ENCODE measurements at regions not wholly inside any gene's neighbourhood (a gene's known extent, or its start where the extent isn't known, plus 50 kb on each side); places are given as distances from the start of the nearest gene placed in this dataset.
"Not testable (repeated sequence)": the region's sequence is repeated elsewhere in the genome, so short reads cannot be mapped to it uniquely, and the experiment has no call there.

DNA sequence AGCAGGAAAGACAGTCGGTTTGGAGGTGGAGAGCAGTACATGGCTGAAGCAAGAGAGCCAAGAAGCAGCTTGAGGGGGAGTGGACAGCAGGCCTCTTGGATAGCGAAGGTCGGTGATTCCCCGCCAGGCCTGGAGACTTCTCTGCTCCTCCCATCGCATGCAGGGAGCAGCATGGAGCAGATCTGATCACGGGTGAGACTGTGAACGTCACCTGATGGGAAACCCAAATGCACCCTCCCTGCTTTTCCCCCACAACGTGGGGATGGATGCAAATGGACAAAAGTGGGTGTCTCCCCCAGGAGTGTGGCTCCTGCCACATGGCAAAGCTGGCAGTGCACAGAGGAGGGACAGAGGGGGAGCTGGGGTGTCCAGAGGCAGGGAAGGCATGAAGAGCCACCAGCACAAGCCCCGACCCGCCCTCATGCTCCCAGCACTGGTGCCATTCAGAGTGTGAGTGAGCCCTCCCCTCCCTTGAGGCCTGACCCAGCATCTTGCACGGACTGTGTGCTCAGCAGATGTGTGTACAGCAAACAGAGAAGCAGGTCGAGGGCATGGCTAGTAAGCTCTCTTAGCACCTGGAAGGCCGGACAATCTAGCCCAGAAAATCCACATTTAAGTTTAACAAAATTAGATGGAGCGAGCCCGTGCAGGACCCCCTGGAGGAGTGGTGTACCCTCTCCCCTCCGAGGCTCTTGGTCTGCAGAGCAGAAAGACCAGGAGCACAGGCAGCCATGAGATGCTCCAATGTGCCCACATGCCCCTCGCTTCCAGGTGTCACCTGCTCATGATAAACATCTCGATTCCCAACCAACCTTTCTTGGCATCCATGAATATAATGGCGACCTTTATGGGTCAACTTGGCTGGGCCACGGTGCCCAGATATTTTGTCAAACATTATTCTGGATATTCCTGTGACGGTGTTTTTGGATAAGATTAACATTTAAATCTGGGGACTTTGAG, 661.7 kb downstream of the TBC1D22A start:
- DNase-seq (ENCODE audit: low read depth): no peak

DNA sequence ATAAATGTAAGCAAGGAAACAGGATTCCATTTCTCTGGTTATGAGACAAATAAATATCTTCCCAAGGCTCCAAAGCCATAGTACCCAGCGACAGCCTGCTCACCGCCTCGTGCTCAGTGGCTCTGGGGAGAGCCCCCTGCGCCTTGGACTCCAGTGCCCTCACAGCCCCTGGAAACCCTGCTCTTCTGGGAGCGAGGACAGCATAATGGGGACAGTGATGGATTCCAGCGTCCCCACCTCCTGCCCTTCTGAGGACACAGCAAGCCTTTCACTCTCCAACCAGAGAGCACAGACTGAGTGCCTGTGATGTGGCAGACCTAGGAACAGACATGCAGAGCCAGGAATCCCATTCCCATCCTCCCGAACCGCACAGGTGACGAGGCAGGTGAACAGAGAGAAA, 660.8 kb downstream of the TBC1D22A start:
- DNase-seq (ENCODE audit: low read depth): no peak

DNA sequence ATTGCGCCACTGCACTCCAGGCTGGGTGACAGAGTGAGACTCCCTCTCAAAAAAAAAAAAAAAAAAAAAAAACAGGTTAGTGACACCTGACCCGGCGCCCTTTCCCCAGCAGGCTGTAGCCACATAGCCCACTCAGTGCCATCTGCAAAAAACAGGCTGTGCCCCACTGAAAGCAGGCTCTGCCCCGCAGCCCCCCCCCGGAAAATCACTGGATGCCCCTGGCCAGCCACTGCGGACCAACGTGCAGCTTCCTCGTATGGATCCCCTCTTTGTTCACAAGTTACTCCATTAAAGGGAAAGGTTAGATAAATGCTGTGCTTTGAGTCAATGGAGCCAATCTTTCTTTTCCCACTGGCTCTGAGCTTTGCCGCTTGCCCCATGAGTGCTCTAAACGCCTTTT, 660.3 kb downstream of the TBC1D22A start:
- no peak for DNase-seq (ENCODE audit: low read depth)

DNA sequence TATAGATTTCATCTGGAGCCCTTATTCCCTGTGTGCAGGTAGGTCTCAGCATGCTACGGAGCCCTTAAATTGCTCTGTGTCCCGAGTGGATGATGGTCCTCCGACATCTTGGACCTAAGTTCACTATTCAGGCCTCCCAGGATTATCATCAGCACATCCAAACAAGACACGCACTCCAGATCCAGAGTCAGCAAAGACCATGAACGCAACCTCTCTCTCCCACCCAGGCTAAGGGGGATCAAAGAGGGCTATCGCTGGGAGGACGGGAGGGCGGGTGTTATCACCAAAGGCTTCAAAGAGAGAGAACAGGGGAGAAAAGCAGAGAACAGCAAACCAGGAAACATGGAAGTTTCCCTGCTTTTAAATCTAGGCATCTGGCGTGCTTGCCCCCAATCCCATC, 659.4 kb downstream of the TBC1D22A start:
- DNase-seq (ENCODE audit: low read depth): no peak

DNA sequence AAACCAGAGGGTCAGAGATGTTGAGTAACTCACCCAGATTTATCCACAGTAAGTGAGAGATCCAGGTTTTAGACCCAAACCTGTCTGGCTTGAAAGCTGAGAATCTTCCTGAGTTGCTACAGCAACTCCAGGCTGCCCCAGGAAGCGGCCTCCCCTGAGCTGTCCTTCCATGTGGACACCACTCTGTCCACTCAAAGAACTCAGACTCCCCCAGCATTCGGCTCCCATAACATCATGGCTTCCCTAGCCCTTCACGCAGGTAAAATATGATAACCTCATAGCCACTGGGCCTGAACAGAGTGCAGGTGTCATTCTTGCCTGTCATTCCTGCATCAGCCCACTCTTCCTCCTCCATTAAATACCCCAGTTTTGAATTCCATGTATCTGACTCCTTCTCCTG, 657.8 kb downstream of the TBC1D22A start:
- no peak for DNase-seq (ENCODE audit: low read depth)

DNA sequence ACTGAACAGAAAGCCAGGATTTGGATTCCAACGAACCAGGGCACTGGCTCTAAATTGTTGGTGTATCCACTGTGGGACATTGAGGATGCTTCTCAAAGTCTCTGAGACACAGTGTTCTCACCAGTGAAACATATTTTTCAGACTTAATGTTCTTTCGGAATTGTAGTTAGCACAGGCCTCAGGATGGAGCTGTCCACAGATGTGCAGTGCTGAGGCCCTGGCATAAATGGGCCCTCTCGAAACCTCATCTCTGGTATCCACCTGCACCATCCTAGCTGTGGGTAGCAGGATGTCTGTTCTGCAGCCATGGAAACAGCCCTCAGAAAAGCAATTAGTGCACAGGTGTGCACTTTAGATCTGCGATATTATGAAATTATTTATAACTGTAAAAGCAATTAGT, 656.8 kb downstream of the TBC1D22A start:
- DNase-seq (ENCODE audit: low read depth): no peak

DNA sequence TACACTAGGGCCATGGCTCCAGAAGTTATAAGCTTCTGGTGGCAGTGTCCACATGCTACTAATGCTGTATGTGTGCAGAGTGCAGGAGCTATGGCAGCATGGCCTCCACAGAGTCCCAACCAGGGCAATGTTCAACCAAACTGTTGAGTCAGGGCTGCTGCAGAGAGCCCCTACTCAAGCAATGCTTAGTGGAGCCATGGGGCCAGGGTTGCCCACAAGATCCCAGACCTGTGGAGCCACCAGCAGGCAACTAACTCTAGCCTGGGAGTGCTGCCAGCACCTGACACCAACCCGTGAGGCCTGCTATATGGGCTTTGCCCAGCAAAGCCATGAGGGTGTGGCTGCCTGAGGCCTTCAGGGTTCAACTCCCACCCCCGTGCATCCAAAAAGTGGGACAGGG, 655.2 kb downstream of the TBC1D22A start:
- no peak for DNase-seq (ENCODE audit: low read depth)

DNA sequence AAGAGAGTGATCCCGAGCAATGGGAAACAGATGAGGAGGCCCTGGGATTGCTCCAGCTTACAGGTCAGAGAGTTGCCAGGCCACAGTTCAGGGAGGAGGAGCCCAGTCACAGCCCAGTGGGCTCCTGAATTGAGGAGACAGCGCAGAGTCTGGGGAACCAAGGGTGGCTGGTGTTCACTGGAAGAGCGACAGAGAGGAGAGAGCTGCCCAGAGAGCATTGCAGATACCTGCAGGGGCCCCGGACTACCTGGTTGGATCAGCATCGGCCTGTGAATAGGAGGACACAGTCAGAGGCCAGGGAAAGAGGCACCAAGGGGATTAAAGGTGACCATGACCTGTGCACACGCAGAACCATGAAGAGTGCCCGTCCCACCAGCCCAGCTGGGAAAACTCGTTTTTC, 648.6 kb downstream of the TBC1D22A start:
- no peak for DNase-seq (ENCODE audit: low read depth)

DNA sequence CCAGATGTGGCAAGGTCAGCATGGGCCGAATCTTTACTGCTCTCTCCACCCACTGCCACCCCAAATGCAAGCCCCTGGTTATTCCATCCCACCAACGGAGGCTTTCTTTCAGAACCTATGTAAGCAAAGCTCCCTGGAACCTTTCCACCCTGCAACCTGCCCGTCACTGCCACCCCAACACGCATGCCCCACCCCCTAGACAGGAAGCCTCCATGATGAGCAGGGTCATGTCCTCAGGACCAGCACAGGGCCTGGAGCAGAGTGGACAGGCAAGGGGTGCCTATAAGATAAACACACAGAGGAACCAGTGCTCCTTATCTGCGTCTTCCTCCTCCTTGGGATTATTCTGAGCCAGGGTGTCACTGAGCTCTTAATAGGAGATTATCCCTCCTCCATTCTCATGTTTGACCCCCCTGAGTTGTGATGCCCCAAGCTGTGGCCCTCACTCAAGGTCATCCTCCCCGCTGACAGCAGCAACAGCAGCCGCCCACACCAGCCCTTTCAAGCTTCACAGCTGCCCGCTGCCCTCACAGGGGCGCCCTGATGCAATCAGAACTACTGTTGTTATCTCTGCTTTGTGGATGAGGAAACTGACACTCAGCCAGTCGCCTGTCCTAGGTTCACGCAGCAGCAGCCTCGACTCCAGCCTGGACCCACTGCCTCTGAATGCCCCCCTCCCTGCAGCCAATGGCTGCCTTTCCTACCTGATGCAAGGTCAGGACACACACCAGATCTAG, 647.3 kb downstream of the TBC1D22A start:
- DNase-seq (ENCODE audit: low read depth): no peak

DNA sequence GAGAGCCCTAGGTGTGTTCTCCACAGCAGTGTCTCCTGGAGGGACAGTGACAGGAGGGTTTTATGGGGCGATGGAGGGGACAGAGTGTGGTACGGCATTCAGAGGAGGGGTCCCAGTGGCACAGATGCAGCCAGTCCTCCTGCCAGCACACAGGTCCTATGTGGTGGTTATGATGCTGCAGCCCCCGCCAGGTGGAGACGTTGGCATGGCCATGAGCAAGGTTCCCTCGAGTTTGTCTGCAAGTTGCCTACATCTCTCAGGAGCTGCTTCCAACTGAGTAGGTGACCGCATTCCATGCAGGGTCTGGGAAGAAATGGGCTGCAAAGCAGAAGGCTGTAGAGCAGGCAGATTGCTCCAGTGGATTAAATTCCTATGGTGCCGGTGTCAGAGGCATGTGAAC, 646.0 kb downstream of the TBC1D22A start:
- DNase-seq (ENCODE audit: low read depth): no peak

DNA sequence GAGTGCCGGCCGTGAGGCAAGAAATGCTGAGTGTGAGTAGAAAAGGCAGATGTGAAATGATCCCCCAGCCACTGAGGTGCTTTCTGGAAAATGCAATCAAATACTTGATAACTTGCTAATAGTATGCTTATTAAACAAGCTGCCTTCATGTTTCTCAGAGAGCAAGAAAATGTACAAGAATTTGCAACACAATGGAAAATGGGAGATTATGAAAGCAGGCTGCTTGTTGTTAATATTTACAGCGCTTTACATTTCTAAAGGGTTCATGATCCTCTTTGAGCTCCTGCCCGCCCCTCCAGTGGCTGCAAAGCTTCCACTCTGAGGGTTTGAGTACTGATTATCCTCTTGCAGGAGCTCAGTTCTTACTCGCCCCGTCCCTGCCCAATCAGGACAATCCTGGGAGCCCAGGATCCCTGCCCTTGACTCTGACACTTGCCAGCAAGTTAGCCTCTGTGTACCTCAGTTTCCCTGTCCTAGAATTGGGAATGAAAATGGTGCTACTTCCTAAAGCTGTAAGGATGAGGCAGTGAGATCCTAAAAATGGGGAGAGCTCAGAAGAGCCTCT, 645.1 kb downstream of the TBC1D22A start:
- no peak for DNase-seq (ENCODE audit: low read depth)

DNA sequence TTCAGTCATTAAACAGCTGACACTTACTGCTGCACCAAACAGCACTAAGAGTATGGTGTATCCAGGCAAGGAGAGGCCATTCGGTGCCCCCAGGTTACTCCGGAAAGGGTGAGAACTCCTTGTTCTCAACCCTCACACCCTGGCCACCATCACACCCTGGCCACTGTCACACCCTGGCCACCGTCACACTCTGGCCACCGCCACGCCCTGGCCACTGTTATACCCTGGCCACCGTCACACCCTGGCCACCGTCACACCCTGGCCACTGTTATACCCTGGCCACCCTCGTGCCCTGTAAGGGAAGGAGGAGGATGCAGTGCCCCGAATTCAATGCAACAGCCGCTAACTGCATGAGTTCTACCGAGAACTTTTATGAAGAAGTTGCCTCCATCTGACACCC, 644.4 kb downstream of the TBC1D22A start:
- DNase-seq (ENCODE audit: low read depth): no peak

DNA sequence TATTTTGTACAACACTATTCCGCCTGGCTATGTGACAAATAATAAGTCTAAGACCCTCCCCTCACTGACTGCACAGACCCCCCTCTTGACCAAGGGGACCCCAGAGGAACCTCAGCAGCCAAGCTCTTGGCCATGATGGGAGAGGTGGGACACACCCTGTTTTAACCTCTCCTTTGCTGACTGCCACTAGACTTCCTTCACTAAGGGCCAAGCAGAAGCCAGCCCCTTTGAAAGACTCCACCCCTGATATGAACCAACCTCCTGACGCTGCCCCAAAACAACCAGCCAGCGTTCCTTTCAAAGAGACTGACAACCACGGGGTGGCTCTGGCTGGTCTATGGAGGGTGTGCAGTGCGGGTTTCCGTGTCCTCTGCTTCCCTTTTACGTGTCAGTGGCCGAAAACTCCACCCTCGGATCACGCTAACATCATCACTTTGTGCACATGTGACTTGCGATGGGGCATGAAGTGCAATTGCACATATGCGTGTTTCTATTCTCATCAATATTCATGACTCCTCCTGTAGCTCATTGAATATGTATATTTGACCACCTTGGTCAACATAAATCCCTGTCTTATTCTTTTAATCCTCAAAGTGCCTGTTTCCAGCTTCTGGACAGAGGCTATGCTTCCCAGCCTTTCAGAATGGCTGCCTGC, 643.9 kb downstream of the TBC1D22A start:
- no peak for DNase-seq (ENCODE audit: low read depth)

DNA sequence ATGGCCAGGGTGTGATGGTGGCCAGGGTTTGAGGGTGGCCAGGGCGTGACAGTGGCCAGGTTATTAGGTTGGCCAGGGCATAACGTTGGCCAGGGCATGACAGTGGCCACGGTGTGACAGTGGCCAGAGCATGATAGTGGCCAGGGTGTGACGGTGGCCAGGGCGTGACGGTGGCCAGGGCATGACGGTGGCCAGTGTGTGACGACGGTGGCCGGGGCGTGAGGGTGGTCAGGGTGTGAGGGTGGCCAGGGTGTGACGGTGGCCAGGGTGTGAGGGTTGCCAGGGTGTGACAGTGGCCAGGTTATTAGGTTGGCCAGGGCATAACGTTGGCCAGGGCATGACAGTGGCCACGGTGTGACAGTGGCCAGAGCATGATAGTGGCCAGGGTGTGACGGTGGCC, 642.8 kb downstream of the TBC1D22A start:
- not testable (repeated sequence) for DNase-seq (ENCODE audit: low read depth)

DNA sequence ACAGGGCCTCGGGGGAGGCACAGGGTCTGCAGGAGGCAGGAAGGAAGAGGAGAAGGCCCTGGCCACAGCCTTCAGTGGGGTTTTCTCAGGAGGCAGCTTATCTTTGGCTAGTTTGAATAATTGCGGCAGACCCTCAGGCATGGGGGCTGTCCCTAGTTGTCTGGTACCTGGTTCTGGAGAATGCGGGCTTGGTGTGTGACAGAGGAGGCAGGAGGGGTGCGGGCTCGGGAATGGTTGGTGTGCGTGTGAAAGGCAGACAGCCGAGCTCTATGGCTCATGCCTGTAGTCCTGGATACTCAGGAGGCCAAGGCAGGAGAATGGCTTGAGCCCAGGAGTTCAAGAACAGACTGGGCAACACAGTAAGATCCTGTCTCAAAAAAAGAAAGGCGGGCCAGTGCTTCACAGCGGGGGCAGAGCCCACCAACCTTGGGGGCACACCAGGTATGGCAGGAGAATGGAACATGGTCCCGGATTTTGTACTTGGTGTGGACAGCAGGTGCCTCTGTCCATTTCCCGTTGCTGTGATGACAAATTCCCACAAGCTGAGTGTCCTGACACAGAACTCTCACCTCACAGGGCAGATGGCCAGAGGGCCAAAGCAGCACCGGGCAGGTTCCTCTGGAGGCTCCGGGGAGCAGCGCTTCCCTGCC, 640.6 kb downstream of the TBC1D22A start:
- no peak for DNase-seq (ENCODE audit: low read depth)

DNA sequence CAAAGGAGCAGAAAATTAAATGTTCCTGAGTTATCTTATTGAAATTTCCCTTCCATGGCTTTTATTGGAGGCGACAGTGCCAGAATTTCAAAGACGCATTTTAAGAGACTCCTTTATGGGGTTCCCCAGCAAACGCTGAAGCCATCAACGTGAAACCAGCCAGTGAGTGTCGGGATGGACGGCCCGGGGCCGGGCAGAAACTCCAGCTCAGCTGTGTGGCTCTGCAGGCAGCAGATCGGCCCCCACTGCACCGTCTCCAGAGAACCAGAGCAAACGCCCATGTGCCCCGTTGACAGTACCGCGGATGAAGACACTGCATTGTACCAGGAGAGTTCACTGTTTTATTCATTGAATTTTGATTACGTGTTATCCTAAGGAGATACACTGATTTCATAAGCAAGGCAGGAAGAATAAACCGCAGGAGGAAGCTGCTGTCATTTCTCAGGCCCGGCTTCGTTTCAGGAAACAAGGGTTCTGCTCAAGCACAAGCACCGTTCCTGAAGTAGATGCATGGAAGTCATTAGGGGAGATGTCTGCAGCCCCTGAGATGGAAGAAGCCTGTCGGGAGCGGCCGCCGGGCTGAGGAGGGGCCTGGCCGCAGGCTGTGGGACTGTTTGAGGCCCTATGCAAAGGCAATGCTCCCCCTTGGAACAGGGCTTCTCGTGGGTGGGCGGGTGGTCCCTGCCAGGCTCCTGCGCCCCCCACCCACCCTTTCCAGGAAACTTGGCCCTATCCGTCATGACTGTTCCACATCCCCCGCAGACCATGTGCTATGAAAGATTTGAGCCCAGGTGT, 639.7 kb downstream of the TBC1D22A start:
- no peak for DNase-seq (ENCODE audit: low read depth)

DNA sequence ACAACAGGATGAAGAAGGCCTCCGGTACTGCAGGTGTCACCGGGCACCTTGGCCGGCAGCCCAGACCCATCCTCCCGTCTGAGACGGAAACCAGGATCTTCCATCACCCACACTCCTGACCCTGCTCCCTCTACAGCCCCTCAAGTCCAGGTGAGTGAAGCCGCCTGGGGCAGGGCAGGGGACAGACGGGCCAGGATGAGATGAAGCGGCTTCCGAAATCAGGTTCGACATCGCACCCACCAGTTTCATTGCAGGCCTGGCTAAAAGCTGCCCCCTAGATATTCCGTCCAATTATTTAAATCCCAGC, 639.1 kb downstream of the TBC1D22A start:
- DNase-seq (ENCODE audit: low read depth): no peak

DNA sequence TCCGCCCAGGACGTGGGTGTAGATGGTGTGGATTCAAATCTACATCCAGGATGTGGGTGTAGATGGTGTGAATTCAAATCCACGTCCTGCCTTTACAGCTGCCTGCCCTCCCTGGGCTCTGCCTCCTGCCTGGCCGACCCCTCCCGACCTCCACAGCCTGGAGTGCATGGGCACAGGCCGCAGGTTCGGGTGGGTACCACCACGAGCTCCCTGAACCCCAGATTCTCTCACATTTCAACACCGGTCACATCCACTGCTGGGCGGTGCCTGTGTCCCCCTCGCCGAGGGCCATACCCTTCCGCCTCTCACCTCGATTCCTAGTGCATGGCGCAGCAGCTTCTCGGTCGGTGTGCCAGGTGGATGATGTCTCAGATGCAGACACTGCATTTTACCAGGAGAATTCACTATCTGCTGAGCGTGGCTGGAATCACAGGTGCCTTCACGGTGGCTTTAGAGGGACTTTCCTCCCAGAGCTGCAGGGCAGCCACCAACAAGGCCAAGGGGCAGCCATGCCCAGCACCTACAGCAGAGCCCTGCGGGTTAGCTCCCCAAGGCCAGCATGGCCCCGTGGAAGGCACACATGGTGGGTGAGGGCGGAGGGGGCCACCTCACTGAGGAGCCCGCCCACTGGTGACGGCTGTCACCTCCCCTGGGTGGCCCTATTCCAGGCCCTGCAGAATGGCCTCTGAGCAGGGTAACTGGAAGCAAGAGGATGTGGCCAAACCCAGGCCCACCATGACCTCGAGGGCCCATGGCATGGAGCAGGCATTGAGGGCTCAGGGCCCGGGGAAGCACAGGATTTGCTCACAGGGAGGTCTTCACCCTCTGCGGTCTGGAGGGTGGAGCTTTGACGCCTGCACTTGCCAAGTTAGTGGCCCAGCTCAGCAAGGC, 638.5 kb downstream of the TBC1D22A start:
- no peak for DNase-seq (ENCODE audit: low read depth)

DNA sequence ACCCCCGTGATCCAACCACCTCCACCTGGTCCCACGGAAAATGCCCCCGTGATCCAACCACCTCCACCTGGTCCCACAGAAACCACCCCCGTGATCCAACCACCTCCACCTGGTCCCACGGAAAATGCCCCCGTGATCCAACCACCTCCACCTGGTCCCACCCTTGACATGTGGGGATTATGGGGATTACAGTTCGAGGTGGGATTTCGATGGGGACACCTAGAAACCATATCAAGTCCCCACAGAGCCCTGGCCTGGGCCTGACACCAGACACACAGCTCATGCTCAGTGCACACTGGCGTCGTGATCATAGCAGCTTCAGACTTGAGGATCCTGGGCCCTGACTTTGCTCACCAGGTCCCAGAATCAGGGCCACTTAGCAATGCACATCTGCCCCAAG, 637.7 kb downstream of the TBC1D22A start:
- DNase-seq (ENCODE audit: low read depth): not testable (repeated sequence)
